ENCODE measurements at regions not wholly inside any gene's neighbourhood (a gene's known extent, or its start where the extent isn't known, plus 50 kb on each side); places are given as distances from the start of the nearest gene placed in this dataset.

- TF ChIP-seq TAF1 (IDR thresholded peaks at IDR 0.05; ENCODE audit: borderline replicate concordance, insufficient read depth, low read length) (no peak), SIN3A (IDR thresholded peaks at IDR 0.05; ENCODE audit: borderline replicate concordance, insufficient read depth, low read length) (no peak), POLR2AphosphoS5 (IDR thresholded peaks at IDR 0.05; ENCODE audit: low read depth, low read length) (no peak), FOXP2 (optimal IDR thresholded peaks at IDR 0.05; ENCODE audit: borderline replicate concordance, extremely low read depth, extremely low read length, insufficient read depth) (no peak)
- TF ChIP-seq, protein P1, sequence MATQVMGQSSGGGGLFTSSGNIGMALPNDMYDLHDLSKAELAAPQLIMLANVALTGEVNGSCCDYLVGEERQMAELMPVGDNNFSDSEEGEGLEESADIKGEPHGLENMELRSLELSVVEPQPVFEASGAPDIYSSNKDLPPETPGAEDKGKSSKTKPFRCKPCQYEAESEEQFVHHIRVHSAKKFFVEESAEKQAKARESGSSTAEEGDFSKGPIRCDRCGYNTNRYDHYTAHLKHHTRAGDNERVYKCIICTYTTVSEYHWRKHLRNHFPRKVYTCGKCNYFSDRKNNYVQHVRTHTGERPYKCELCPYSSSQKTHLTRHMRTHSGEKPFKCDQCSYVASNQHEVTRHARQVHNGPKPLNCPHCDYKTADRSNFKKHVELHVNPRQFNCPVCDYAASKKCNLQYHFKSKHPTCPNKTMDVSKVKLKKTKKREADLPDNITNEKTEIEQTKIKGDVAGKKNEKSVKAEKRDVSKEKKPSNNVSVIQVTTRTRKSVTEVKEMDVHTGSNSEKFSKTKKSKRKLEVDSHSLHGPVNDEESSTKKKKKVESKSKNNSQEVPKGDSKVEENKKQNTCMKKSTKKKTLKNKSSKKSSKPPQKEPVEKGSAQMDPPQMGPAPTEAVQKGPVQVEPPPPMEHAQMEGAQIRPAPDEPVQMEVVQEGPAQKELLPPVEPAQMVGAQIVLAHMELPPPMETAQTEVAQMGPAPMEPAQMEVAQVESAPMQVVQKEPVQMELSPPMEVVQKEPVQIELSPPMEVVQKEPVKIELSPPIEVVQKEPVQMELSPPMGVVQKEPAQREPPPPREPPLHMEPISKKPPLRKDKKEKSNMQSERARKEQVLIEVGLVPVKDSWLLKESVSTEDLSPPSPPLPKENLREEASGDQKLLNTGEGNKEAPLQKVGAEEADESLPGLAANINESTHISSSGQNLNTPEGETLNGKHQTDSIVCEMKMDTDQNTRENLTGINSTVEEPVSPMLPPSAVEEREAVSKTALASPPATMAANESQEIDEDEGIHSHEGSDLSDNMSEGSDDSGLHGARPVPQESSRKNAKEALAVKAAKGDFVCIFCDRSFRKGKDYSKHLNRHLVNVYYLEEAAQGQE (IDR thresholded peaks at IDR 0.05; ENCODE audit: insufficient read depth in 1 of 2, low read depth in 2 of 2, low read length in 2 of 2) = no peak
Measured at GRCh38 chr1:58144698-58145270, 401.7 kb downstream of the OMA1 start.
